ENCODE measurements at regions not wholly inside any gene's neighbourhood (a gene's known extent, or its start where the extent isn't known, plus 50 kb on each side); places are given as distances from the start of the nearest gene placed in this dataset.

DNA sequence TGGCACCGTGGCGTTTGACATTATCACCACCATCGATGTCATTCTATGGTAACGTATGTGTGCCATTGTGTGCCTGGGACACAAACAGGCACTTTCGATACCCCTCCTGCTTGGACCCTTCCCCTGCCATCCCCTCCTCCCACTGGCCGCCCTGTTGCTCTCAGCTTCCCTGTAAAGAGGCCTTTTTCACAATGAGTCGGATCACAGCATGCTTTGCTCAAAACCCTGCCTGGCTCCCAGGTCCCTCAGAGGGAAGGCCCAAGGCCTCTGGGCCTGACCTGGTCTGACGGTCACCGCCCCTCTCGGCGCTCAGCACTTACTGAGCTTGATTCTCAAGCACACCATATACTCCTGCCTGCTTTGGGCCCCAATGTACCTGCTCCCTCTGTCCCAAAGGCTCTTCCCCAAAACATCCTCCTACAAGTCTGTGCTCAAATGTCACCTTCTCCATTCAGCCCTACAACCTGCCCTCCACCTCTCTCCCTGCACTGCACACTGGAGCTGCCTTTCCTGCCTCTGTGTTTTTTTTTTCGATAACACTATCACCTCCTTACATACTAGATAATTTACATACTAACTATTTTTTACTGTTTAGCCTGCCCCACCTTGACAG is 303.8 kb downstream of the SOX9 start:
- TF ChIP-seq, protein P1, sequence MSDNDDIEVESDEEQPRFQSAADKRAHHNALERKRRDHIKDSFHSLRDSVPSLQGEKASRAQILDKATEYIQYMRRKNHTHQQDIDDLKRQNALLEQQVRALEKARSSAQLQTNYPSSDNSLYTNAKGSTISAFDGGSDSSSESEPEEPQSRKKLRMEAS (IDR thresholded peaks at IDR 0.05): no peak
- no peak for TF ChIP-seq GABPA (IDR thresholded peaks at IDR 0.05 in 1 of 2, conservative IDR thresholded peaks at IDR 0.05 in 1 of 2)
- TF ChIP-seq JUND (IDR thresholded peaks at IDR 0.05): no peak

Measured in liver (tissue), 2 donors.